Heart left ventricle (tissue), 13 donors: ENCODE measurements at regions not wholly inside any gene's neighbourhood (a gene's known extent, or its start where the extent isn't known, plus 50 kb on each side); places are given as distances from the start of the nearest gene placed in this dataset.

ENCODE experiments used
- CTCF ChIP-seq, 12 donors: fragments of 200-600 bp; sonication (generic) in 4 of 12; IDR thresholded peaks; one replicate each; pipeline versions ENCODE4 v1.5.0 to v1.8.0; 2018 to 2022; ENCODE audit warnings: antibody characterized with exemption in 12 of 12, mild to moderate bottlenecking in 5 of 12
- POLR2A ChIP-seq, 2 donors: fragments of 450-650 bp; IDR thresholded peaks; one replicate each; pipeline ENCODE4 v1.6.1; 2017; ENCODE audit warnings: antibody characterized with exemption in 2 of 2, mild to moderate bottlenecking in 2 of 2, moderate library complexity in 2 of 2
- donor health status: ischemic (EF 13 %, LVEDD 7.1; RV severe dilation, severe dysfunction).
- donor health status: DM: no; HTN: yes; CAD: no.
- donor health status: DM: no; HTN: no; CAD: no.
- donor health status: ischemic (EF 25% LVEDD 6.9; RV normal size, moderate dysfunction).
- donor health status: ischemic (EF 25% LVEDD 5.7; RV mildly dilated, moderate dysfunction).
- donor health status: ischemic (EF 35%, LVEDD 5.7; RV mildly dilated, moderate dysfunction).
- donor health status: nonischemic (EF 11% LVEDD 7.7; RV severe dilation, severe dysfunction).
- donor health status: DM: yes; HTN: yes; CAD: no.
- donor health status: PGD.
- donor health status: ischemic (EF 29% LVEDD 5.4; RV normal size, mild dysfunction).
- donor health status: nonischemic (EF 23%, LVEDD 6.1; RV moderate dilation, normal function).

- no peak for TF ChIP-seq POLR2A (IDR thresholded peaks at IDR 0.05)
- TF ChIP-seq CTCF (IDR thresholded peaks at IDR 0.05) = no peak
Measured at GRCh38 chr6:4403023-4403752, 267.8 kb upstream of the ECI2 start.
